Inflammatory macrophage treated with lipopolysaccharide for 1 hour (primary cell): ENCODE measurements at regions not wholly inside any gene's neighbourhood (a gene's known extent, or its start where the extent isn't known, plus 50 kb on each side); places are given as distances from the start of the nearest gene placed in this dataset.

Experiments used
- DNase-seq, 2 donors: peaks; one replicate each; pipeline ENCODE4 v3.0.0-alpha.2; 2020 to 2022

- DNase-seq: no peak
These were observed 118.9 kb upstream of the NRP1 start for GRCh38 chr10:33453081-33454025.

GRCh38 chr10:33448421-33449140, 114.1 kb upstream of the NRP1 start:
- no peak for DNase-seq

- DNase-seq: peak in 1 of 2 donors; percentile 8
These were observed 107.1 kb upstream of the NRP1 start for GRCh38 chr10:33441561-33441960.

- peak; percentile 68 to 73 for DNase-seq
These were observed 100.5 kb upstream of the NRP1 start for GRCh38 chr10:33434933-33435332.

- no peak for DNase-seq
These were observed 94.2 kb upstream of the NRP1 start for GRCh38 chr10:33428682-33429081.

GRCh38 chr10:33423154-33423529, 88.7 kb upstream of the NRP1 start:
- no peak for DNase-seq

GRCh38 chr10:33422471-33423153, 88.1 kb upstream of the NRP1 start:
- DNase-seq: no peak

- peak; percentile 22 to 24 for DNase-seq
These were observed 87.5 kb upstream of the NRP1 start for GRCh38 chr10:33421789-33422462.

GRCh38 chr10:33419311-33419710, 84.8 kb upstream of the NRP1 start:
- no peak for DNase-seq

- peak; percentile 49 to 85 for DNase-seq
These were observed 83.8 kb upstream of the NRP1 start for GRCh38 chr10:33418301-33418700.

GRCh38 chr10:33416691-33417090, 82.2 kb upstream of the NRP1 start:
- no peak for DNase-seq

GRCh38 chr10:33416209-33416608, 81.7 kb upstream of the NRP1 start:
- DNase-seq: no peak

GRCh38 chr10:33414841-33415240, 80.4 kb upstream of the NRP1 start:
- no peak for DNase-seq

GRCh38 chr10:33412653-33413361, 78.3 kb upstream of the NRP1 start:
- peak; percentile 94 to 98 for DNase-seq

- DNase-seq: no peak
These were observed 77.8 kb upstream of the NRP1 start for GRCh38 chr10:33412241-33412640.

- no peak for DNase-seq
These were observed 76.4 kb upstream of the NRP1 start for GRCh38 chr10:33410860-33411234.

GRCh38 chr10:33410096-33410859, 75.8 kb upstream of the NRP1 start:
- no peak for DNase-seq

- DNase-seq: peak in 1 of 2 donors; percentile 22
These were observed 72.1 kb upstream of the NRP1 start for GRCh38 chr10:33406596-33406995.

GRCh38 chr10:33402220-33403073, 68.0 kb upstream of the NRP1 start:
- DNase-seq: no peak

- no peak for DNase-seq
These were observed 66.8 kb upstream of the NRP1 start for GRCh38 chr10:33401300-33401699.
